Esophagus muscularis mucosa (tissue), 4 donors: ENCODE measurements at regions not wholly inside any gene's neighbourhood (a gene's known extent, or its start where the extent isn't known, plus 50 kb on each side); places are given as distances from the start of the nearest gene placed in this dataset.

Source experiments
- DNase-seq: peaks from one replicate; pipeline ENCODE4 v3.0.0-alpha.2; 2017; ENCODE audit errors: extremely low spot score
- H3K27ac ChIP-seq, 4 donors: fragments of 200-600 bp; sonication (generic); replicated peaks in 1 of 4; 1 replicate in 3 of 4; 2 replicates in 1 of 4; pipeline ENCODE4 v1.5.1; 2016 to 2019; ENCODE audit warnings: mild to moderate bottlenecking in 1 of 4
- H3K27me3 ChIP-seq, 4 donors: fragments of 200-600 bp; sonication (generic); one replicate each; pipeline versions ENCODE4 v1.5.1 to v1.6.0; 2016 to 2019
- H3K36me3 ChIP-seq, 4 donors: fragments of 200-600 bp; sonication (generic); one replicate each; pipeline ENCODE4 v1.5.1; 2016 to 2019
- H3K4me1 ChIP-seq, 4 donors: fragments of 200-600 bp; sonication (generic); one replicate each; pipeline ENCODE4 v1.5.1; 2016 to 2019
- H3K4me3 ChIP-seq, 4 donors: fragments of 200-600 bp; sonication (generic); 1 replicate in 2 of 4; 2 replicates in 2 of 4; pipeline ENCODE4 v1.5.1; 2016 to 2019; ENCODE audit warnings: mild to moderate bottlenecking in 4 of 4, moderate library complexity in 1 of 4
- H3K9me3 ChIP-seq, 4 donors: fragments of 200-600 bp; sonication (generic); 1 replicate in 3 of 4; 2 replicates in 1 of 4; pipeline ENCODE4 v1.5.1; 2016 to 2019
- EP300 ChIP-seq: sonication (generic); formaldehyde crosslinking; IDR thresholded peaks from one replicate; pipeline ENCODE4 v1.6.1; 2017; ENCODE audit warnings: antibody characterized with exemption
- POLR2A ChIP-seq: fragments of 450-650 bp; IDR thresholded peaks from one replicate; pipeline ENCODE4 v1.6.1; 2017; ENCODE audit warnings: antibody characterized with exemption, moderate library complexity, mild to moderate bottlenecking, low read depth
- POLR2AphosphoS5 ChIP-seq, 2 donors: sonication (generic); formaldehyde crosslinking; IDR thresholded peaks; one replicate each; pipeline ENCODE4 v1.6.1; 2017; ENCODE audit warnings: antibody characterized with exemption in 2 of 2
- WGBS: methylation state at CpG from one replicate; pipeline ENCODE4 v1.1.5; 2018; 5-methylcytosine and 5-hydroxymethylcytosine counted together
- intact Hi-C: fragments of 100-400 bp; cut with DNase I; formaldehyde crosslinking; loops from one replicate; pipeline ENCODE4 v1.15.1; 2023
- TF ChIP-seq, protein P1 (sequence below), 3 experiments: fragments of 200-600 bp in 2 of 3; fragments of 450-650 bp in 1 of 3; sonication (generic) in 2 of 3; IDR thresholded peaks; one replicate each; pipeline ENCODE4 v1.5.1; 2017 to 2019; ENCODE audit warnings: antibody characterized with exemption in 3 of 3, mild to moderate bottlenecking in 2 of 3, moderate library complexity in 1 of 3

DNA sequence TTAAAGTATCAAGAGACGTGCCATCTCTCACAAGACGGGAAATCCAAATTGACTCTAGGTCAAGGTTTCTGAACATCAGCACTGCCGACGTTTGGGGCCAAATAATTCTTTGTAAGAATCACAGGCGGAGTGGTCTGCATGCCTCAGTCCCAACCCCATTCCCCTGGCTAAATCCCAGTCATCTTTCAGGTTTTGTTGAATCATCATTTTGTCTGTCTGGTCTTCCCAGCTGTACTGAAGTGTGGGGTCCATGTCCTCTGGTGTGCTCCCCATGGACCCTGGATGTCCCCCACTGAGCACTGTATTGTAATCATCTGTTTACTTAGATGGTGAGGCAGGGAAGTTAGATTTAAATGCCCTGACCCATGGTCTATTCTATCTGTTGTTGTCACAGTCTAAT, 103.6 kb upstream of the GALNT18 start:
- intact Hi-C loops, result no loop called here
- Histone ChIP-seq H3K27ac (no peak overlapping the region), H3K4me3 (no peak overlapping the region), H3K4me1 (no peaks in the 10 kb centered on the region), H3K9me3 (peaks cover 0 to 13% (median 3%) of the 10 kb centered on the region in 4 donors), H3K36me3 (no peaks in the 10 kb centered on the region), H3K27me3 (no peaks in the 10 kb centered on the region)
- no peak for DNase-seq
- TF ChIP-seq POLR2A, result no peak
- TF ChIP-seq, protein P1, sequence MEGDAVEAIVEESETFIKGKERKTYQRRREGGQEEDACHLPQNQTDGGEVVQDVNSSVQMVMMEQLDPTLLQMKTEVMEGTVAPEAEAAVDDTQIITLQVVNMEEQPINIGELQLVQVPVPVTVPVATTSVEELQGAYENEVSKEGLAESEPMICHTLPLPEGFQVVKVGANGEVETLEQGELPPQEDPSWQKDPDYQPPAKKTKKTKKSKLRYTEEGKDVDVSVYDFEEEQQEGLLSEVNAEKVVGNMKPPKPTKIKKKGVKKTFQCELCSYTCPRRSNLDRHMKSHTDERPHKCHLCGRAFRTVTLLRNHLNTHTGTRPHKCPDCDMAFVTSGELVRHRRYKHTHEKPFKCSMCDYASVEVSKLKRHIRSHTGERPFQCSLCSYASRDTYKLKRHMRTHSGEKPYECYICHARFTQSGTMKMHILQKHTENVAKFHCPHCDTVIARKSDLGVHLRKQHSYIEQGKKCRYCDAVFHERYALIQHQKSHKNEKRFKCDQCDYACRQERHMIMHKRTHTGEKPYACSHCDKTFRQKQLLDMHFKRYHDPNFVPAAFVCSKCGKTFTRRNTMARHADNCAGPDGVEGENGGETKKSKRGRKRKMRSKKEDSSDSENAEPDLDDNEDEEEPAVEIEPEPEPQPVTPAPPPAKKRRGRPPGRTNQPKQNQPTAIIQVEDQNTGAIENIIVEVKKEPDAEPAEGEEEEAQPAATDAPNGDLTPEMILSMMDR (IDR thresholded peaks at IDR 0.05), result no peak
- TF ChIP-seq POLR2AphosphoS5 (IDR thresholded peaks at IDR 0.05), result no peak
- TF ChIP-seq EP300, result no peak
- WGBS, result 89% methylated on average over 5 of the region's 5 CpGs

DNA sequence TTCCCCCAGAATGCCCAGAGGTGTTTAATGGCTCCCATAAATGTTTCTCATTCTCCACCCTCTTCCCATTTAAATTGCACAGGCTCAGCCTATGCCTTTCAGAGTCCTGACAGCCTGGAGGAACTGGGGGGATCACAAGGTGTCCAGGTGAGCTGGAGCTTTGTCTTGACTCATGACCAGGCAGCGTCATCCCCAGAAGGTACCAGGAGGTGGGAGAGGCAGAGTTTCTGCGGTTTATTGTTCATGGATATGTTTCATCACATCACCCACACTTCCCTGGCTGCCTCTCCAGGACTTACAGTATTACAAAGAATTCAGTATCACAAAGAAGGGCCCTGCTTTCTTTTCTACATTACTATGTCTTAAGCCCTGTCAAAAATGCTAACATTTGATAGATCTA, 103.2 kb upstream of the GALNT18 start:
- TF ChIP-seq, protein P1 (IDR thresholded peaks at IDR 0.05), result no peak
- TF ChIP-seq POLR2AphosphoS5 (IDR thresholded peaks at IDR 0.05) (no peak), EP300 (no peak), POLR2A (no peak)
- DNase-seq, result peak; percentile 47
- Histone ChIP-seq H3K9me3 (peaks cover 0 to 15% (median 4%) of the 10 kb centered on the region in 4 donors), H3K36me3 (no peaks in the 10 kb centered on the region), H3K4me3 (no peak overlapping the region), H3K4me1 (no peaks in the 10 kb centered on the region), H3K27ac (no peak overlapping the region), H3K27me3 (no peaks in the 10 kb centered on the region)
- intact Hi-C loops, result no loop called here
- 80% methylated on average over 2 of the region's 2 CpGs for WGBS

DNA sequence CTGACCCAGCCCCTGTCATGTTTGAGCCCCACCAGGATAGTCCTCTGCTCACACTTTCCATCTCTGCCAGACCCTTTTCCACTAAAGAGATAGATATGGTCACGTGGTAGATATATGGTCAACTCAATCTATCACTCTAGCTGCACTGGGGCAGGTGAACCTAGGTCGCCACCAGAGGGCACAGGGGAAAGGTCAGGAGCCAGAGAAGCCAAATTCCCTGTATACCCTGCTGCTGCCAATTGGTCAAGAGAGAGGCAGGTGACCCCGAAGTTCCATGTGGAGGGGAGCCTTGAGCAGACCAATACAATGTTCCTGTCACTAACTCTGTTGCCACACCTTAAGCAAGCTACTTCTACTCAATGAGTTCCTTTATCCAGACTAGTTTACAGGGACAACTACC, 101.1 kb upstream of the GALNT18 start:
- intact Hi-C loops, result no loop called here
- DNase-seq, result peak; percentile 74
- 100% methylated on average over 2 of the region's 3 CpGs for WGBS
- Histone ChIP-seq H3K27ac (no peak overlapping the region), H3K36me3 (no peaks in the 10 kb centered on the region), H3K4me3 (no peak overlapping the region), H3K27me3 (no peaks in the 10 kb centered on the region), H3K4me1 (no peaks in the 10 kb centered on the region), H3K9me3 (peaks cover 0 to 15% (median 4%) of the 10 kb centered on the region in 4 donors)
- TF ChIP-seq EP300 (no peak), POLR2AphosphoS5 (IDR thresholded peaks at IDR 0.05) (no peak), POLR2A (no peak)
- TF ChIP-seq, protein P1 (IDR thresholded peaks at IDR 0.05), result no peak

DNA sequence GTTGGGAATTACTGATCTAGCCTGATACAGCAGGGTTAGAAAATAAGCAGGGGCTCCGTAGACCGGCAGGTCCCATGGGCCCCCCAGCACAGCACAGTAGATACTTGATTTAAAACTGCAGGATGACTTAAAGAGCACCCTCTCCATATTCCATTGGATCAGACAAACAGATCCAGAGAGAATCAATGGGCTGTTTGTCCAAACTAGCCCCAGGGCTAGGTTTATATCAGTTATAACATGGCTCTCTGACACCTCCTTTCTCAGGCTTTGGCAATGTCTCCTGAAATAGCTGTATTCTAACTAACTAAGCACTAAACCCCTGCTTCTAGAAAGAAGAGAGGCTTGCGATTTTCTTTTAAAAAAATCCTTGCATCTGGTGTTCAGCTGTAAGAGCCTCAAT, 100.4 kb upstream of the GALNT18 start:
- 77% methylated on average over 3 of the region's 3 CpGs for WGBS
- intact Hi-C loops, result no loop called here
- no peaks in the 10 kb centered on the region for H3K4me1 ChIP-seq
- H3K27ac ChIP-seq, result no peak overlapping the region
- no peak for TF ChIP-seq POLR2A
- TF ChIP-seq EP300, result no peak
- TF ChIP-seq POLR2AphosphoS5 (IDR thresholded peaks at IDR 0.05), result no peak
- TF ChIP-seq, protein P1 (IDR thresholded peaks at IDR 0.05), result no peak
- H3K36me3 ChIP-seq, result no peaks in the 10 kb centered on the region
- no peak overlapping the region for H3K4me3 ChIP-seq
- no peaks in the 10 kb centered on the region for H3K27me3 ChIP-seq
- DNase-seq, result peak; percentile 26
- peaks cover 0 to 16% (median 4%) of the 10 kb centered on the region in 4 donors for H3K9me3 ChIP-seq

DNA sequence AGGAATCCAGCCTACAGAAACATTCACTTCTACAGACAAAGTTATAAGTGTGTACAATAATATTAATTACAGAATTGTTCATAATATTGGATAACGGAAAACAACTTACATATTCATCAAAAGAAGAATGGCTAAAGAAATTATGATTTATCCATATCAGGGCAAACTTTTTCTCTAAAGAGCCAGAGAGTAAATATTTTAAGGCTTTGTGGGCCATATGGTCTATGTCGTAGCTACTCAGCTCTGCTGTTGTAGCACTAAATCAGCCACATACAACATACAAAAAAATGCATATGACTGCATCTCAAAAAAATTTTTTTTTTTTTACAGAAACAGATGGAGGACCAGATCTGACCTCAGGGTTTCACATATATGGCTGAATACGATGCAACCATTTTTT, 96.7 kb upstream of the GALNT18 start:
- no peak for DNase-seq
- H3K27me3 ChIP-seq, result no peaks in the 10 kb centered on the region

More for the DNA sequence above, 96.7 kb upstream of the GALNT18 start:
- H3K4me3 ChIP-seq, result no peak overlapping the region
- no peaks in the 10 kb centered on the region for H3K4me1 ChIP-seq
- TF ChIP-seq POLR2AphosphoS5 (IDR thresholded peaks at IDR 0.05) (no peak), POLR2A (no peak), EP300 (no peak)
- TF ChIP-seq, protein P1 (IDR thresholded peaks at IDR 0.05), result no peak
- H3K9me3 ChIP-seq, result peaks cover 0 to 31% (median 16%) of the 10 kb centered on the region in 4 donors
- 58% methylated on average over 3 of the region's 3 CpGs for WGBS
- no peak overlapping the region for H3K27ac ChIP-seq
- intact Hi-C loops, result no loop called here
- H3K36me3 ChIP-seq, result no peaks in the 10 kb centered on the region
